Anterior cingulate cortex (tissue), 58 donors: ENCODE measurements at regions not wholly inside any gene's neighbourhood (a gene's known extent, or its start where the extent isn't known, plus 50 kb on each side); places are given as distances from the start of the nearest gene placed in this dataset.
"Not testable (repeated sequence)": the region's sequence is repeated elsewhere in the genome, so short reads cannot be mapped to it uniquely, and the experiment has no call there.

Experiments
- DNase-seq, 58 donors: peaks; one replicate each; lab custom pipeline; 2025; lab: John Stamatoyannopoulos, UW

DNA sequence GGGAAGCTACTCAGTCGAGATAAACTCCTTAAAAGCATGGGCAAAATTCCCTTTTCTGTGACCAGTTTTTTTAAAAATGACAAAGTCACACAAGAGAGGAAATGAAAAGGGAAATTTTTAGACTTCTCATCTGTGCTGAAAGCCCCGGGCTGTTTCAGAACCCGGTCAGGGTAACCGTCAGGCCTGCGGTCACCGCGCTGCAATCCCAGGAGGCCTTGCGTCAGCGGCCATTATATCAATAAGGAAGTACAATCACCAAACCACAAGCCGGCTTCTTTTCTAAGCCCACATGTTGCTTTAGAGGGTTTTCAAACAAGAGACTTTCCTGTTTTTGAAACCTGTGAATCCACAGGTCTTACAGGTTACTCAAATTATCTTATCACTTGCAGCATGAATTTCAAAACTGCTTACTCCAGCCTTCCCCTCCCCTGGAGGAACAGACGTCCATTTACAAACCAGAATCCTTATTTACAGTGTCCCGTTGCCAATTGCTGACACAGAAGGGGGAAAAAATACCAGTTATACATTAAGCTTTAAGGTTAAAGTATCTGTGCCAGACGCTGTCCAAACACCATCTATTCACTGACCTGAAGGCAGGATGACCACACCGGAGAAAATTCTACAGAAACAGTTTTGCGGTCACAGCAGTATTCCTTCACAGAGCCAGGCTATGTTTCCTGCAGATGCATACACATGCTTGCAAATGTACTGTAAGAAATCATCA lies 165.3 kb downstream of the TOMM20 start:
- DNase-seq = peak in 6 of 58 donors; percentile 18 to 36 (median 30)

DNA sequence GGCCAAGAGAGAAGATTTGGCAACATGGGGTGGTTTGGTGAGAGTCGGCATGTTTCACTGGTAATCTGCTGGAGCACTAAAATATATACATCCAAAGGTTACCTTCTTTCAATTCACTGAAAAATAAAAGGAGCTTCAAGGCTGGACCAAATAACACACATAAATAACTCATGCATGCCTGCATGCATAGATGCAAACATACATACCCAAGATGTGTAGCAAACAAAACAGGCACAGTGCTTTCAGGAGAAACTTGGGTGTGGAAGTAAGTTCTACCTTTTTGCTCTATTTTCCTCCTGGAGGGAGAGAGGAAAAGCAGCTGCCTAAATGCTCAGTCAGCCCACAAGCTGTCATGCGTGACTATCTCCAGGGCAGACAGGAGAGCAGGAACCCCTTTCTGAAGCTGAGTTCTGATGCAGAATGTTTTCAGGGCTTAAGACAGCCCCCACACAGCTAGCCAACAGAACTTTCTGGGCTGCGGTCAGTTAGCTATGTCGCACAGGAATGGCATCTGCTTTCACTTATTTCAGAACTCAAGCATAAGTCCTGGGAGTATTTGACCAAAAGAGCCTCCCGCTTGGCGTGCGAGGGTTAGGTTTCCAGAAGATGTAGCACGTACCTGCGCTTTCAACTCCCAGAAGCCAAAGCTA lies 166.2 kb downstream of the TOMM20 start:
- no peak for DNase-seq

- no peak for DNase-seq
Observed at GRCh38 chr1:234961456-234962339, 166.9 kb downstream of the TOMM20 start.

DNA sequence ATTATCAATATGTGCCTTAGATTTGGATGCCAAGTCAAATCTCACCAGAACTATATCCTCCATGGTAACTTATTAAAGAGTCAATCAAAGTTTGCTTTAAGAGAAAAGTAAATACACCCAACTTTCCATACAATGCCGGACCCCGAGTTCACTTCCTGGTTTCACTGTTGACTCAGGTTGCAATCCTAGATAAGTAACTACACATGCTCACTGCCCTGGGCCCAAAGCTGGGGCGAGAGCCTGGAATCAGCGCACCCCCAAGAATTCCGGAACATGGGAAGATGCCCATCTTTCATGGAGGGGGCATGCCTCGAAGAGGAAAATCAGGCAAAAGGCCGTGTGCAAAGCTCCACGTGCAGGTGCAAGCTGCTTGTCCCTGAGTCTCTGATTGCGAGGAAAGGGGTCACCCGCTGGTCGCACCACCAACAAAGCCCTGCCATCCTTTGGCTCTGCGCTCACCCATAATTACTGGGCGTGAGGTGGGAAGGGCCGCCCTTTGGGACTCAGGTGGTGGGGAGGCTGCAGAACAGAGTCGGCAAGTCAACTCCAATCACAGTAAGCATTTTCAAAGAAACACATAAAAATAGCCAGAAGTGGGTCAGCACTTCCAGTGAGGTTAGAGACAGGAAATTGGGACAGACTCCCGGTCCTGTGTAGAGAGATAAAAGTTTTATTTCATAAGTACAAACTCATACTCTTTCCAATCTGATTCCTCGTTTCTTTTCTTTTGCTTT lies 167.7 kb downstream of the TOMM20 start:
- DNase-seq = no peak

DNA sequence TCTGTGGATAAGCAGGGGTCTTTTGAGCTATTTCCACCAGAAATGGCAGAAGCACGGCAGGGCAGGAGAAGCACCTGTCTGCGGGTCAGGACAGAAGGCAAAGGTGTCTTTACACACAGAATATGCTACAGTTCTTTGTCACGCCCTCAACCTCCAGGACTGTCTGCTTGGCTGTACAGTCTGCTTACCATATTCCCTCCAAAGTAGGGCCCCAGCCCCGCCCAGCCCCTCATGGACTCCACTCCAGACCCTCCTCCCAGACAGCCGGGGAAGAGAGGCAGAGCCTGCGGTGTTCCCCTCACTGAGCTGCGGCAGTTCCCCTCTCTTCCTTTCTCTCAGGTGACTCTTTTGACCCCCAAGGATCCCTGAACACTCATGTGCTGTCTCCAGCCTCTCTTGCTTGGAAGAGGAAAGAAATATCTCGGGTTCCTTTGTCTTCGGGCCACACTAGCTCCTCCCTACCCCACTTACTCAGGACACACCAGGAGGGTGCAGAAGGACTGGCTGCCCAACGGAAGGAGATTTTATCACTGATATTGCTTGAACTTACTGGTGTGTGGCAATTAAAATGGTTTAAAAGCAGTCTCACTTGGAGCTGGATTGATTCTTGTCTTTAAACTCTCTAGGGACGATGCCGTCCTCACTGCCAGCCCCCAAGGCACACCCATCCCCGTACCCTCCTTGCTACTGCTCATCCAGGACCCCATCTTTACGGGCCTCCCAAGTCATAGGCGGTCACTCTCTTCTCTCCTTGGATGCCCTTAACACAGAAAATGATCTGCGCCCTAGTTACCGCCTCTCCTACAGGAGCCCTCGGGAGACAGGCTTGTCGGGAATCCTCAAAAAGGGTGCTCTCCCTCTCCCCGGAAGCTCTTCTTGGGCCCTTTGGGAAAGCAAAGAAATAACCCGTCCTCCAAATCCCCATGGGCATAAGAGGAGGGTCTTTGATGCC lies 169.7 kb downstream of the TOMM20 start:
- DNase-seq = no peak

GRCh38 chr1:234958066-234958705 lies 170.5 kb downstream of the TOMM20 start:
- DNase-seq = no peak

DNA sequence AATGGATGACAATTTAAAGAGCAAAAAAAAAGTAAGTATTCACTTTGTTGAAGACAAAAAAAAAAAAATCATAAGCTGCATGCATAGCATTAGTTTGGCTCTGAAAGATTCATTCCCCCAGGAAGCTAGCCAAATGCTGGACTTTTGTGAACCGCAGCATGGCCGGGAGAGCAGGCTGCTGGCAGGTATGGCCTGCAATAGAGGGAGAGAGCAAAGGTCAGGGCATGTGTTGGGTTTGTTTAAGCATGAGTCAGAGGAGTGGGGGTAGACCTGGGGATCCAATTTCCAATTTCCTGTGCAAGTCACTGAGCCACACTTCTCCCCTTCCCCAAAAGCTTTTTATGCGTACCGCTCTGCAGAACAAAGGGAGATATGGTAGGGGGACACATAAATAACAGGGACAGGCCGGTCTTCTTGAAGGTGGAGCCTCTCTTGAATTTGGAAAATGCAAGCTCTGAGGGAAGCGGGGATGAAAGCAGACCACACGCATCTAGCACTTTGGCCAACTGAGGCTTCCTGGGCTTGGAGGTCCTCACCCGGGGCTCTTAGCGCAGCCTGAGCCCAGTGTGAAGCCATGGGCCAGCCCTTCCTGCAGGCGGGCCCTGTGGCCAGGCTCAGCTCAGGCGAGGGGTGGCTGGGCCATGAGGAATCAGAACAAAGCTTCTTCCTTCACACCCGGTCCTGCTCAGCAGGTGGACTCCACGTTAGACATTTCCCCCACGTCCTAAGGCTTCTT lies 171.1 kb downstream of the TOMM20 start:
- no peak for DNase-seq

- DNase-seq = no peak
Observed at GRCh38 chr1:234956821-234957329, 171.8 kb downstream of the TOMM20 start.

DNA sequence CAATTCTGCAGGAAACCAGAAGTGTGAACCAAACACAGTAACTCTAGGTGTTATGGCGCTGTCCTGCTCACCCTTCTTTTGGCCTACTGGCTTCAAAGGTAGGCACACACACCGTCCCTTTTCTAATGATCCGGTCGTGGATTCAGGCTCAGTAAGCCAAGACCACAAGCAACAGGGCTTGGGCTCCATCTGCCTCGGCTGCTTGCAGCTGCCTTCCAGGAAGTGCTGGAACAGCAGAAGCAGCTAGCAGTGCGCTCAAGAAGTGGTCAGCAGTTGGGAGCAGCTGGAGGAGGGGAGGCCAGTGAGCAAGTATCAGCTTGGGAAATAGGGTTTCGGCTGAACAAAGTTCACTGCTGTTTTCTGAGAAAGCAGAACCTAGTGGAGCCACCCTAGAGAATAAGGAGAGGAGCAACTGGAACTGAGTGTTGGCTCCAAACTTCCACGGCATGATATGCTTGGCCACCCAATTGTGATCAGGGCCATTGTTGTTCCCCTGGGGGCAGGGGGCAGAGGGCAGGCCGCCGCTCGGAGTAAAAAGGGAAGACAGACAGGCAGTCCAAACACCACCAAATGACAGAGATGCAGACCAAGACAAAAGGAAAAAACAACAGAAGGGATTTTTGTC lies 173.4 kb downstream of the TOMM20 start:
- peak in 20 of 58 donors; percentile 18 to 53 (median 28) for DNase-seq

- DNase-seq = no peak
Observed at GRCh38 chr1:234954613-234955012, 174.0 kb downstream of the TOMM20 start.

- DNase-seq = no peak
Observed at GRCh38 chr1:234953655-234954405, 174.8 kb downstream of the TOMM20 start.

GRCh38 chr1:234950598-234950997 lies 178.0 kb downstream of the TOMM20 start:
- no peak for DNase-seq

DNA sequence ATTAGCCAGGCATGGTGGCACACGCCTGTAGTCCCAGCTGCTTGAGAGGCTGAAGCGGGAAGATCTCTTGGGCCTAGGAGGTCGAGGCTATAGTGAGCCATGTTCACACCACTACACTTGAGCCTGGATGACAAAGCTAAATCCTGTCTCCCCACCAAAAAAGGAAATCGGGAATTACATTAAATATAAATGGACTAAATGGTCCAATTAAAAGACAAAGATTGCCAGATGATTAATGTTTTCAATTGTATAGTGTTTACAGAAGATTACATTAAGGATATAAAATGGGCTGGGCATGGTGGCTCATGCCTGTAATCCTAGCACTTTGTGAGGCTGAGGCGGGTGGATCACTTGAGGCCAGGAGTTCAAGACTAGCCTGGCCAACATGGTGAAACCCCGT lies 179.1 kb downstream of the TOMM20 start:
- not testable (repeated sequence) for DNase-seq

DNA sequence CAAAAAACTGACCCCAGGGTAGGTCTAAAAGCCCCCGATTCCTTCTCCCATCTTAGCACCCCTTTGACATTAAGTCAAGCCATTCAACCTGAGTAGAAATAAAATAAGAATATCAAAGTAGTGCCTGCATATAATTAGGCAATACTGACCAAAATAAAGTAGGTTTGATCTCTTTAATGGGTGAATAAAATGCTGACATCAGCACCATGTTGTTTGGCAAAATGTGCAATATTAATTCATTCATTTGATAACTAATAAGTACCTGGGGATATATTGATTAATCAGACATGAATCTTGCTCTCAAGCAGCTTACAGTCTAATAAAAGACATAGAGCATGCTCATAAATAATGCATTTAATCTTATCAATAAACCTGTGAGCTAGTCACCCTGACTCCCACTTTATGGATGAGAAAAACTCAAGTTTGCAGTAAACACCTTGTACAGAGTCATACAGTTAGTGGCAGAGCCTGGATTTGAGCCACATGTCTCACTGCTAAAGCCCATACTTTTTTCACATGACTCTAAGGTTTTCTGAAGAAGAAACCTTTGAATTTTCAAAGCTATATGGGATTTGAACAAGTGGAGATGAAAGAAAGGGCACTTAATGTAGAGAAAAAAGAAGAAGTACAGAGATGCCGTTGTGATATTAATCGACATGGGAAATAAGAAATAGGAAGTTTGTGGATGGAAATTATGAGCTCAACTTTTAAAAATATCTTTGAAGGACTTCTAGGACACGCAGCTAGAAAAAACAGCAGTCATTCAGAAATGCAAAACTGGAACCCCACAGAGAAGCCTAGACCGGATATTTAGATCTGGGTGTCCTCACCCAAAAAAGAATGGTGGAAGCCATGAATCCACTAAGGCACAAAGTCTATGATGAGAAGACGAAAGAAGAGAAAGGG lies 183.9 kb downstream of the TOMM20 start:
- DNase-seq = no peak

DNA sequence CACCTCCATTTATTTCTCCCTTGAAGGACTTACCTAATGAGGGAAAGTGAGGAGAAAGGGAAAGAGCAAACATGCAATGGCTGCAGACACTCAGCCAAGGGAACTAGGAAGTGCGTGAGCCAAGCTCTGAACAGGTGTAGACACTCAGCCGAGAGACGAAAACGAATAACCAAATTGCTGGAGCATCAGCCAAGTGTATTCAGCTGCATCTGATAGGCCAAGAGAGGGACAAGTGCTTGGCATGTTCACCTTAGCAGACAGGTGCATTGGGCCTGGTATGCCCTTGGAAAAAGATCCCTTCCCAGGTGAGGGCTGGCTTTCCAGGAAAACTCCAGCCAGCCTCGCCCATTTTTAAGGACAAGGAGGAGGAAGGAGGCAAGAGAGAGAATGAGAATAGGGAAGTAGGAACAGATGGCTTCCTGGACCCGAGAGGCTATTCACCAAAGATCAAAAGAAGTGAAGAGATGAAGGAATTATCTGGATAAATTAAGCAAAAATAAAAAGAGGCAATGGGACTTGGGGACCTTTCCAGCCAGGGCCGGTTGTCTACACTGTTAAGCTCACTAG lies 184.7 kb downstream of the TOMM20 start:
- no peak for DNase-seq
